ENCODE measurements at regions not wholly inside any gene's neighbourhood (a gene's known extent, or its start where the extent isn't known, plus 50 kb on each side); places are given as distances from the start of the nearest gene placed in this dataset.

DNA sequence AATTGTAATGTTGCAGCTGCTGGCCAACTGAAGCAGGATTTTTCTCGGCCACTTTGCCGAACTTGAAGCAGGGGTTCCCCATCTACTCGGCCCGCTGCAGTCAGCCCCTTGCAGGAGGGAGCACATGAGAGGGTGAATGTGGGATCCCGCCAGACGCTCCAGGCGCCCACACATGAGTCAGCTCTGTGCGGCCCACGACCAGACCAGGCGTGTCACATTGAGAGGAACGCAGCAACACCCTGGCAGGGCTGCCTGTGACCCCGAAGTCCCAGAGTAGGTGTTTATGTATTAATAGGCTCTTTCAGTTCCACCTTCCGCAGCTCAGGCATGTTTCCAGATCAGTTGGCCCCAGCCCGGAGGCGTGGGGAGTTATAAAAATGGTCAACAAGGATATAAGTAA lies 344.7 kb upstream of the PABPC4L start:
- no peaks in the 10 kb centered on the region for H3K4me1 ChIP-seq (ENCODE audit: insufficient read depth)
- no peak for TF ChIP-seq EZH2 (IDR thresholded peaks at IDR 0.05; ENCODE audit: borderline replicate concordance)
- TF ChIP-seq EZH2phosphoT487 (IDR thresholded peaks at IDR 0.05; ENCODE audit: low read depth, severe bottlenecking, unreplicated experiment), result no peak
- TF ChIP-seq CTCF (IDR thresholded peaks at IDR 0.05; ENCODE audit: poor library complexity), result no peak
- 97% methylated on average over 13 of the region's 15 CpGs for WGBS (ENCODE audit: low lambda C conversion rate, missing lambda C conversion rate)
- no peak for DNase-seq (ENCODE audit: low spot score)
- H3K36me3 ChIP-seq (replicated peaks; ENCODE audit: insufficient read depth, low read depth), result no peaks in the 10 kb centered on the region
- H4K20me1 ChIP-seq (ENCODE audit: insufficient read depth, poor library complexity, severe bottlenecking), result no peaks in the 10 kb centered on the region
- no peak overlapping the region for H3K4me2 ChIP-seq
- H3K4me3 ChIP-seq, result no peak overlapping the region
- peaks cover 6% of the 10 kb centered on the region for H3K9me3 ChIP-seq (ENCODE audit: low read depth)
- no peak overlapping the region for H3K27ac ChIP-seq
- no peak overlapping the region for H2AFZ ChIP-seq
- no peaks in the 10 kb centered on the region for H3K27me3 ChIP-seq
- no peaks in the 10 kb centered on the region for H3K9me2 ChIP-seq (replicated peaks; ENCODE audit: insufficient read depth)
- no peaks in the 10 kb centered on the region for H3K79me2 ChIP-seq

GRCh38 chr4:134544303-134544770 lies 342.7 kb upstream of the PABPC4L start:
- Histone ChIP-seq H3K4me2 (no peak overlapping the region), H3K9me2 (replicated peaks; ENCODE audit: insufficient read depth) (no peaks in the 10 kb centered on the region), H3K9me3 (ENCODE audit: low read depth) (peaks cover 6% of the 10 kb centered on the region), H3K27me3 (no peaks in the 10 kb centered on the region), H3K27ac (peak overlapping the region; percentile 16), H2AFZ (no peak overlapping the region), H3K4me3 (no peak overlapping the region), H3K36me3 (replicated peaks; ENCODE audit: insufficient read depth, low read depth) (no peaks in the 10 kb centered on the region), H3K4me1 (ENCODE audit: insufficient read depth) (no peaks in the 10 kb centered on the region), H4K20me1 (ENCODE audit: insufficient read depth, poor library complexity, severe bottlenecking) (no peaks in the 10 kb centered on the region), H3K79me2 (no peaks in the 10 kb centered on the region)
- 46% methylated on average over 2 of the region's 2 CpGs for WGBS (ENCODE audit: low lambda C conversion rate, missing lambda C conversion rate)
- peak; percentile 32 for DNase-seq (ENCODE audit: low spot score)
- TF ChIP-seq EZH2phosphoT487 (IDR thresholded peaks at IDR 0.05; ENCODE audit: low read depth, severe bottlenecking, unreplicated experiment) (no peak), CTCF (IDR thresholded peaks at IDR 0.05; ENCODE audit: poor library complexity) (no peak), EZH2 (IDR thresholded peaks at IDR 0.05; ENCODE audit: borderline replicate concordance) (no peak)

- no peak overlapping the region for H3K27ac ChIP-seq
- no peak overlapping the region for H3K4me2 ChIP-seq
- no peaks in the 10 kb centered on the region for H3K27me3 ChIP-seq
- H4K20me1 ChIP-seq (ENCODE audit: insufficient read depth, poor library complexity, severe bottlenecking), result no peaks in the 10 kb centered on the region
- no peaks in the 10 kb centered on the region for H3K36me3 ChIP-seq (replicated peaks; ENCODE audit: insufficient read depth, low read depth)
- TF ChIP-seq EZH2phosphoT487 (IDR thresholded peaks at IDR 0.05; ENCODE audit: low read depth, severe bottlenecking, unreplicated experiment), result no peak
- H3K9me2 ChIP-seq (replicated peaks; ENCODE audit: insufficient read depth), result no peaks in the 10 kb centered on the region
- no peak overlapping the region for H2AFZ ChIP-seq
- H3K4me1 ChIP-seq (ENCODE audit: insufficient read depth), result no peaks in the 10 kb centered on the region
- no peaks in the 10 kb centered on the region for H3K79me2 ChIP-seq
- no peak for DNase-seq (ENCODE audit: low spot score)
- H3K4me3 ChIP-seq, result no peak overlapping the region
- 88% methylated on average over 2 of the region's 2 CpGs for WGBS (ENCODE audit: low lambda C conversion rate, missing lambda C conversion rate)
- H3K9me3 ChIP-seq (ENCODE audit: low read depth), result no peaks in the 10 kb centered on the region
These were observed 339.0 kb upstream of the PABPC4L start for GRCh38 chr4:134540588-134540987.

DNA sequence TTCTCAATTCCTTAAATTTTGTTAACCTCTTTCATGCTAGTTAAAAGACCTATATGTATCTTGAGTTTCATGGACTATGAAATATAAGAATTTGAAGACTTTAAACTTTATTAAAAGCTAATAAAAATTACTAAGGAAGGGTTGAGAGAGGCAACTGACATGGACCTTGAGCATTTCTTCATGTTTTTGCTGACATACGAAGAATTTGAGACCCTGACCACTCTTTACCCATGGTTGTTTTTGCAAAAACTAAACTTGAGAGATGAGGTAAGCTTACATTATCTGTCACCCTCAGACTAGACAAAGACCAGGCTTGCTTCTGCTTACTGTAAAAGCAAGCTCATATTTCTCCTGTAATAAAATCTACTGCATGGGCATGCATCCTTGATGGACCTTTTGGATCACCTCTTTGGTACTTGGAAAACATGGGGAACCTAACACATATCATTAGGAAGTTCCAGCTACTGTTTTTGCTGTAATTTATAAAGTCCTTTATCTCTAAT lies 338.2 kb upstream of the PABPC4L start:
- TF ChIP-seq CTCF (IDR thresholded peaks at IDR 0.05; ENCODE audit: poor library complexity), result no peak
- no peak for TF ChIP-seq EZH2phosphoT487 (IDR thresholded peaks at IDR 0.05; ENCODE audit: low read depth, severe bottlenecking, unreplicated experiment)
- no peak for TF ChIP-seq EZH2 (IDR thresholded peaks at IDR 0.05; ENCODE audit: borderline replicate concordance)

More for the DNA sequence above, 338.2 kb upstream of the PABPC4L start:
- H3K27me3 ChIP-seq, result no peaks in the 10 kb centered on the region
- H3K4me1 ChIP-seq (ENCODE audit: insufficient read depth), result no peaks in the 10 kb centered on the region
- WGBS (ENCODE audit: low lambda C conversion rate, missing lambda C conversion rate), result 34% methylated on average over 1 of the region's 1 CpG
- no peaks in the 10 kb centered on the region for H3K36me3 ChIP-seq (replicated peaks; ENCODE audit: insufficient read depth, low read depth)
- H4K20me1 ChIP-seq (ENCODE audit: insufficient read depth, poor library complexity, severe bottlenecking), result no peaks in the 10 kb centered on the region
- no peak overlapping the region for H3K27ac ChIP-seq
- H3K79me2 ChIP-seq, result no peaks in the 10 kb centered on the region
- H3K9me3 ChIP-seq (ENCODE audit: low read depth), result no peaks in the 10 kb centered on the region
- no peak overlapping the region for H2AFZ ChIP-seq
- H3K4me3 ChIP-seq, result no peak overlapping the region
- no peaks in the 10 kb centered on the region for H3K9me2 ChIP-seq (replicated peaks; ENCODE audit: insufficient read depth)
- H3K4me2 ChIP-seq, result no peak overlapping the region
- DNase-seq (ENCODE audit: low spot score), result no peak
